ENCODE measurements at regions not wholly inside any gene's neighbourhood (a gene's known extent, or its start where the extent isn't known, plus 50 kb on each side); places are given as distances from the start of the nearest gene placed in this dataset.

DNA sequence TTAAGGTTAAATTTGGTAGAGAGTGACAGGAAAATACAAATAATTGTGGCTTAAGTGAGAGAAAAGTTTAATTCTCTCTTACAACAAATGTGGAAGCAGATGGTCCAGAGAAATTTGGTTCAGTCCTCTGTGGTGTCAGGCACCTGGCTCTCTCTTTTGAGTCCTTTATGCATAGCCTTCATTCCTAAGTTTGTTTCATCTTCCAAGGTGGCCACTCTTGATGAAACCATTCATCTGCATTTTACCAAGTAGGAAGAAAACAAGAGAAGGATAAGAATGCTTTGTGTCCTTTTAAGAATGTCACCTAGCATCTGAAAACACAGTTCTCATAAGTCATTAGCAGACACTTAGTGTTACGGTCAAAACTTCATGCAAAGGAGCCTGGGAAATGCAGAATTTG is 442.5 kb downstream of the CCER1 start:
- Histone ChIP-seq H3K9me3 (ENCODE audit: control insufficient read depth, insufficient read depth, low read length) (no peaks in the 10 kb centered on the region), H3K4me1 (ENCODE audit: control insufficient read depth, insufficient read depth, low read length) (no peaks in the 10 kb centered on the region), H3K36me3 (ENCODE audit: control insufficient read depth, insufficient read depth, low read length) (no peaks in the 10 kb centered on the region), H3K27me3 (ENCODE audit: control insufficient read depth, insufficient read depth, low read length) (no peaks in the 10 kb centered on the region), H3K4me3 (ENCODE audit: low read depth, low read length) (no peak overlapping the region), H3K27ac (ENCODE audit: low read depth, low read length) (no peak overlapping the region)
- WGBS (ENCODE audit: insufficient coverage) = no CpG with 5 or more reads among the region's 1 CpG
- no peak for DNase-seq (ENCODE audit: low read depth in 4 of 6, low spot score in 6 of 6)

GRCh38 chr12:90510948-90511347 is 444.0 kb downstream of the CCER1 start:
- H3K36me3 ChIP-seq (ENCODE audit: control insufficient read depth, insufficient read depth, low read length) = no peaks in the 10 kb centered on the region
- H3K27me3 ChIP-seq (ENCODE audit: control insufficient read depth, insufficient read depth, low read length) = no peaks in the 10 kb centered on the region
- no peaks in the 10 kb centered on the region for H3K4me1 ChIP-seq (ENCODE audit: control insufficient read depth, insufficient read depth, low read length)
- no peak for DNase-seq (ENCODE audit: low read depth in 4 of 6, low spot score in 6 of 6)
- H3K4me3 ChIP-seq (ENCODE audit: low read depth, low read length) = no peak overlapping the region
- H3K27ac ChIP-seq (ENCODE audit: low read depth, low read length) = no peak overlapping the region
- H3K9me3 ChIP-seq (ENCODE audit: control insufficient read depth, insufficient read depth, low read length) = no peaks in the 10 kb centered on the region

DNA sequence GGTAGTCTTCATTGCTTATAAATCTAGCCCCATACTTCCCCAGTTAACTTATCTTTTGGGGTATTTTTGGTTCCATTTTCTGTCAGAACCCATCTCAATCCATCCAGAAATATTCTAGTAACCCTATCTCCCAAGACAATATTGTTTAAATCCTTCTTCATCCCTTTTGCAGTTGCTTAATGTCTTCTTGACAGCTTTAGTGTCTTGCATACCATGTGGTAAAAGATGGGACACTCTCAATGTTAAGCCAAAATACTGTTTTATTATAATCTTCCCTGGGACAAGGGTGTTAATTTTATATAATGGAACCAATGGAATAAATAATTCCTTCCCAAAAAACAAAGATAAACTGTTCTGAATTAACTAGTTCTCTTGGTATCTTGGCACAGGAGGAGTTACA is 450.2 kb downstream of the CCER1 start:
- H3K27ac ChIP-seq (ENCODE audit: low read depth, low read length) = no peak overlapping the region
- H3K9me3 ChIP-seq (ENCODE audit: control insufficient read depth, insufficient read depth, low read length) = no peaks in the 10 kb centered on the region
- H3K4me1 ChIP-seq (ENCODE audit: control insufficient read depth, insufficient read depth, low read length) = no peaks in the 10 kb centered on the region
- no peaks in the 10 kb centered on the region for H3K27me3 ChIP-seq (ENCODE audit: control insufficient read depth, insufficient read depth, low read length)
- no peak for DNase-seq (ENCODE audit: low read depth in 4 of 6, low spot score in 6 of 6)
- no peaks in the 10 kb centered on the region for H3K36me3 ChIP-seq (ENCODE audit: control insufficient read depth, insufficient read depth, low read length)
- H3K4me3 ChIP-seq (ENCODE audit: low read depth, low read length) = no peak overlapping the region

DNA sequence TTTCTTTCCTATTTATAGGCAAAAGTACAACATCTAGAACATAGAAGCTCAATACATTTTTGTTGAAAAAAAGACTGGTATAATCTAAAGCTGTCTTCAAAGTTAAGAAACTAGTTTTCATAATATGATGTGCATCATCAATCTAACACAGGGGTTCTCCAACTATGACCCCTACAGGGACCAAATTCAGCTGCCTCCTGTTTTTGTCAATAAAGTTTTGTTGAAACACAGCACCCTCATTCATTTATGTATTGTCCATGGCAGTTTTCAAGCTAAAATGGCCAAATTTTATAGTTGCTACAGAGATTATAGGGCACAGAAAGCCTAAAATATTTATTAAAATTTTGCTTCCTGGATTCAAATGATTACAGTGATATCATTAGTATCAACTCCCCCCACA is 452.9 kb downstream of the CCER1 start:
- Histone ChIP-seq H3K27ac (ENCODE audit: low read depth, low read length) (no peak overlapping the region), H3K4me3 (ENCODE audit: low read depth, low read length) (no peak overlapping the region), H3K4me1 (ENCODE audit: control insufficient read depth, insufficient read depth, low read length) (no peaks in the 10 kb centered on the region), H3K36me3 (ENCODE audit: control insufficient read depth, insufficient read depth, low read length) (no peaks in the 10 kb centered on the region), H3K27me3 (ENCODE audit: control insufficient read depth, insufficient read depth, low read length) (no peaks in the 10 kb centered on the region), H3K9me3 (ENCODE audit: control insufficient read depth, insufficient read depth, low read length) (no peaks in the 10 kb centered on the region)
- DNase-seq (ENCODE audit: low read depth in 4 of 6, low spot score in 6 of 6) = no peak

DNA sequence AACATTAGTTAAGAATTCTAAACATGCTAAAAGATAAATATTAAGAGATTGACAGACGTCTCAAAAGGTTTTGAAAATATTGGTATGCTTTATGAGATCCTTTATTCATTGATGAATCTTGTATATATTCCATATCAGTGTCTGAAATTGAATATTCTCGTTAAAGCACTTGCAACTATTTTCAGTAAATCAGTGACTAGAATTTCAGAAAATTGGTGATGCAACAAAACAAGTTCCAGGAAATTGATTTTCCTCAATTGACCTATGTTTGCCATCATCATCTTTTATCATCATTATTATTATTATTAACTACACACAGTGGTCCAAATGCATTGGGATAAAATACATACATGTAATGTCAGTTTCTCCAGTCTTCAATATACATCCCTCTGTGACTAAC is 453.6 kb downstream of the CCER1 start:
- H3K4me3 ChIP-seq (ENCODE audit: low read depth, low read length) = no peak overlapping the region
- no peaks in the 10 kb centered on the region for H3K27me3 ChIP-seq (ENCODE audit: control insufficient read depth, insufficient read depth, low read length)
- DNase-seq (ENCODE audit: low read depth in 4 of 6, low spot score in 6 of 6) = no peak
- no peaks in the 10 kb centered on the region for H3K9me3 ChIP-seq (ENCODE audit: control insufficient read depth, insufficient read depth, low read length)
- no CpG with 5 or more reads among the region's 2 CpGs for WGBS (ENCODE audit: insufficient coverage)
- H3K36me3 ChIP-seq (ENCODE audit: control insufficient read depth, insufficient read depth, low read length) = no peaks in the 10 kb centered on the region
- no peaks in the 10 kb centered on the region for H3K4me1 ChIP-seq (ENCODE audit: control insufficient read depth, insufficient read depth, low read length)
- no peak overlapping the region for H3K27ac ChIP-seq (ENCODE audit: low read depth, low read length)

DNA sequence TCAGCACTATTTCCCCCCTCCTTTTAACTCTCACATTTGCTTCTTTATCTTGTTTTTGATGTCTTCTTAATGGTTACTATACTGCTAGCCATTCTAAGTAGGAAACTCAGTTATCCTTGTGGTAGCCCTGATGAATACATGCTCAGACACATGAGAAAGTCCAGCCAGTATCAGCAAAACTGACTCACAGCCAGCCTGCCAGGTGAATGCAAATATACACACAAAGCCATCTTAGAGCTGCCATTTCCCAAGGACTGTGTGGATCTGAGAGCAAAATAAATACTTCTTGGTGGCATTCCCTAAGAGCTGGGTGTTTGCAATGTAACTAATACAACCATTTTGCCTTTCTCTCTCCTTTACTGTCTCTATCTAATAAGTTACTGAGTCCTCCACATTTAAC is 455.2 kb downstream of the CCER1 start:
- Histone ChIP-seq H3K4me1 (ENCODE audit: control insufficient read depth, insufficient read depth, low read length) (no peaks in the 10 kb centered on the region), H3K27ac (ENCODE audit: low read depth, low read length) (no peak overlapping the region), H3K36me3 (ENCODE audit: control insufficient read depth, insufficient read depth, low read length) (no peaks in the 10 kb centered on the region), H3K9me3 (ENCODE audit: control insufficient read depth, insufficient read depth, low read length) (no peaks in the 10 kb centered on the region), H3K4me3 (ENCODE audit: low read depth, low read length) (no peak overlapping the region), H3K27me3 (ENCODE audit: control insufficient read depth, insufficient read depth, low read length) (no peaks in the 10 kb centered on the region)
- DNase-seq (ENCODE audit: low read depth in 4 of 6, low spot score in 6 of 6) = no peak

GRCh38 chr12:90497923-90498545 is 456.9 kb downstream of the CCER1 start:
- H3K27me3 ChIP-seq (ENCODE audit: control insufficient read depth, insufficient read depth, low read length) = no peaks in the 10 kb centered on the region
- H3K4me3 ChIP-seq (ENCODE audit: low read depth, low read length) = no peak overlapping the region
- no peak overlapping the region for H3K27ac ChIP-seq (ENCODE audit: low read depth, low read length)
- WGBS (ENCODE audit: insufficient coverage) = 90% methylated on average over 4 of the region's 6 CpGs
- H3K36me3 ChIP-seq (ENCODE audit: control insufficient read depth, insufficient read depth, low read length) = no peaks in the 10 kb centered on the region
- no peak for DNase-seq (ENCODE audit: low read depth in 4 of 6, low spot score in 6 of 6)
- H3K4me1 ChIP-seq (ENCODE audit: control insufficient read depth, insufficient read depth, low read length) = no peaks in the 10 kb centered on the region
- no peaks in the 10 kb centered on the region for H3K9me3 ChIP-seq (ENCODE audit: control insufficient read depth, insufficient read depth, low read length)

DNA sequence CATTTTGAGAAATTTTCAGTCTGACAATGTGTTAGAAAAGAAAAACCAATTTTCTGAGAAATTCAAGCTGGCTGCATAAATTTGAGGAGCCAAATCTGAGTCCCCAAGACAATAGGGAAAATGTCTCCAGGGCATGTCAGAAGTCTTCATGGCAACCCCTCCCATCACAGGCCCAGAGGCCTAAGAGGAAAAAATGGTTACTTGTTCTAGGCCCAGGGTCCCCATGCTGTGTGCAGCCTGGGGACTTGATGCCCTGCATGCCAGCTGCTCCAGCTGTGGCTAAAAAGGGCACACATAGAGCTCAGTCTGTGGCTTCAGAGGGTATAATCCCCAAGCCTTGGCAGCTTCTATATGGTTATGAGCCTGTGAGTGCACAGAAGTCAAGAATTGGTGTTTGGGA is 464.6 kb downstream of the CCER1 start:
- Histone ChIP-seq H3K9me3 (ENCODE audit: control insufficient read depth, insufficient read depth, low read length) (no peaks in the 10 kb centered on the region), H3K27me3 (ENCODE audit: control insufficient read depth, insufficient read depth, low read length) (no peaks in the 10 kb centered on the region)

GRCh38 chr12:90489141-90489540 is 465.8 kb downstream of the CCER1 start:
- Histone ChIP-seq H3K4me3 (ENCODE audit: low read depth, low read length) (no peak overlapping the region), H3K4me1 (ENCODE audit: control insufficient read depth, insufficient read depth, low read length) (no peaks in the 10 kb centered on the region), H3K9me3 (ENCODE audit: control insufficient read depth, insufficient read depth, low read length) (no peaks in the 10 kb centered on the region), H3K27me3 (ENCODE audit: control insufficient read depth, insufficient read depth, low read length) (no peaks in the 10 kb centered on the region), H3K27ac (ENCODE audit: low read depth, low read length) (no peak overlapping the region), H3K36me3 (ENCODE audit: control insufficient read depth, insufficient read depth, low read length) (no peaks in the 10 kb centered on the region)
- no peak for DNase-seq (ENCODE audit: low read depth in 4 of 6, low spot score in 6 of 6)
- WGBS (ENCODE audit: insufficient coverage) = no CpG with 5 or more reads among the region's 3 CpGs

More for the DNA sequence above, 464.6 kb downstream of the CCER1 start:
- H3K27ac ChIP-seq (ENCODE audit: low read depth, low read length) = no peak overlapping the region
- no peak for DNase-seq (ENCODE audit: low read depth in 4 of 6, low spot score in 6 of 6)
- H3K4me3 ChIP-seq (ENCODE audit: low read depth, low read length) = no peak overlapping the region
- no peaks in the 10 kb centered on the region for H3K4me1 ChIP-seq (ENCODE audit: control insufficient read depth, insufficient read depth, low read length)
- no peaks in the 10 kb centered on the region for H3K36me3 ChIP-seq (ENCODE audit: control insufficient read depth, insufficient read depth, low read length)

DNA sequence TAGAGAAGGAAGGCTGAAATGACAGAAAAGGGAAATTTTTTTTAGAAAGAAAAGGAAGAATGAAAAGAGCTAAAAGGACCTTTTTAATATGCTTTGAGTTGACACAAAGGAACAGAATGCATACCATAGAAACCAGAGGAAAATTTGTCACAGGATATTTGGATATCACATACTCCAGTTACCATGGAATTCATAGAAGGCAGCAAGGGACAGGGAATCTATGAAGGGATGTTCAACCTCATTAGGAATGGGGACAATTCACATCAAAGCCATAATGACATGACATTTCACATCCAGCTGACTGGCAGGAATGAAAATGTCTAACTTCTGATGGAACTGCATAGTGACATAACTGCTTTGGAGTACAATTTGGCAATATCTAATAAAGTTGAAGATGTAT is 469.4 kb downstream of the CCER1 start:
- no peaks in the 10 kb centered on the region for H3K27me3 ChIP-seq (ENCODE audit: control insufficient read depth, insufficient read depth, low read length)
- H3K4me1 ChIP-seq (ENCODE audit: control insufficient read depth, insufficient read depth, low read length) = no peaks in the 10 kb centered on the region
- no peak overlapping the region for H3K4me3 ChIP-seq (ENCODE audit: low read depth, low read length)
- no peak for DNase-seq (ENCODE audit: low read depth in 4 of 6, low spot score in 6 of 6)
- H3K36me3 ChIP-seq (ENCODE audit: control insufficient read depth, insufficient read depth, low read length) = no peaks in the 10 kb centered on the region
- H3K9me3 ChIP-seq (ENCODE audit: control insufficient read depth, insufficient read depth, low read length) = no peaks in the 10 kb centered on the region
- H3K27ac ChIP-seq (ENCODE audit: low read depth, low read length) = no peak overlapping the region

DNA sequence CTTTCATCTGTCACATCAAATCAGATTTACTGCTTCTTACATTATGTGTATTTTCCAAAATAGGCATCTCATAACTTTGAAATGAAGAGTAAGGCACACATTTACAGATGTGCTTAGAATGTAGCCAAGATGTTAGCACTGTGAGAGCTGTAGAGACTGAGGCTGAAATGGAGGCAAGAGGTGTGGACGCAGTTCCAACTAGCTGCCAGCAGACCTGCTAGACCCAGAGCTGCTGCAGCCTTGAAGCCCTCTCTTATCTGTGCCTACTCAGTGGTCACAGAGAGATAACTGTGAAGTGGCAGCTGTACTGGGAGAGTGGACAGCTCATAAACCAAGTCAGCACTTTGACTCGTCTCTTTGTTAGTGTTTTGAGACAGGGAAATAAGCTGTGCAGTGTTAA is 470.9 kb downstream of the CCER1 start:
- H3K27me3 ChIP-seq (ENCODE audit: control insufficient read depth, insufficient read depth, low read length) = no peaks in the 10 kb centered on the region
- no peak overlapping the region for H3K4me3 ChIP-seq (ENCODE audit: low read depth, low read length)
- WGBS (ENCODE audit: insufficient coverage) = 81% methylated on average over 2 of the region's 2 CpGs
- DNase-seq (ENCODE audit: low read depth in 4 of 6, low spot score in 6 of 6) = no peak
- no peaks in the 10 kb centered on the region for H3K9me3 ChIP-seq (ENCODE audit: control insufficient read depth, insufficient read depth, low read length)
- no peaks in the 10 kb centered on the region for H3K4me1 ChIP-seq (ENCODE audit: control insufficient read depth, insufficient read depth, low read length)
- no peak overlapping the region for H3K27ac ChIP-seq (ENCODE audit: low read depth, low read length)
- no peaks in the 10 kb centered on the region for H3K36me3 ChIP-seq (ENCODE audit: control insufficient read depth, insufficient read depth, low read length)

Measured in spinal cord (tissue), 9 donors.